Smooth muscle cell (in vitro differentiated cells): ENCODE measurements at regions not wholly inside any gene's neighbourhood (a gene's known extent, or its start where the extent isn't known, plus 50 kb on each side); places are given as distances from the start of the nearest gene placed in this dataset.

Experiments used
- DNase-seq: peaks from one replicate; lab custom pipeline; 2025; ENCODE audit not compliant: unreplicated experiment; lab: John Stamatoyannopoulos, UW
- H2AFZ ChIP-seq: fragments of 200-600 bp; sonication (generic); 2 replicates; pipeline ENCODE4 v1.6.0; 2016; ENCODE audit warnings: antibody characterized with exemption, low read depth, mild to moderate bottlenecking
- H3F3A ChIP-seq: fragments of 200-600 bp; sonication (generic); 2 replicates; pipeline ENCODE4 v1.6.0; 2017; ENCODE audit warnings: antibody characterized with exemption, low read depth
- H3K27ac ChIP-seq: fragments of 200-600 bp; sonication (generic); 2 replicates; pipeline ENCODE4 v1.5.1; 2016; ENCODE audit warnings: low read depth, mild to moderate bottlenecking
- H3K27me3 ChIP-seq: fragments of 200-600 bp; sonication (generic); 2 replicates; pipeline ENCODE4 v1.6.1; 2016; ENCODE audit warnings: low read depth, mild to moderate bottlenecking
- H3K36me3 ChIP-seq: fragments of 200-600 bp; sonication (generic); 2 replicates; pipeline ENCODE4 v1.5.1; 2016; ENCODE audit warnings: low read depth
- H3K4me1 ChIP-seq: fragments of 200-600 bp; sonication (generic); 2 replicates; pipeline ENCODE4 v1.5.1; 2016; ENCODE audit warnings: low read depth
- H3K4me2 ChIP-seq: fragments of 200-600 bp; sonication (generic); 2 replicates; pipeline ENCODE4 v1.6.0; 2016; ENCODE audit warnings: mild to moderate bottlenecking
- H3K4me3 ChIP-seq: fragments of 200-600 bp; sonication (generic); 2 replicates; pipeline ENCODE4 v1.5.1; 2016; ENCODE audit warnings: mild to moderate bottlenecking
- H3K79me2 ChIP-seq: fragments of 200-600 bp; sonication (generic); 2 replicates; pipeline ENCODE4 v1.6.0; 2016; ENCODE audit warnings: low read depth, mild to moderate bottlenecking
- H3K9ac ChIP-seq: fragments of 200-600 bp; sonication (generic); 2 replicates; pipeline ENCODE4 v1.6.0; 2016; ENCODE audit warnings: low read depth
- H3K9me3 ChIP-seq: fragments of 200-600 bp; sonication (generic); replicated peaks from 2 replicates; pipeline ENCODE4 v1.5.1; 2016; ENCODE audit warnings: low read depth
- H4K20me1 ChIP-seq: fragments of 200-600 bp; sonication (generic); 2 replicates; pipeline ENCODE4 v1.6.0; 2016; ENCODE audit warnings: low read depth
- WGBS: methylation state at CpG from one replicate; pipeline ENCODE4 v1.1.7; 2016; ENCODE audit warnings: low lambda C conversion rate; 5-methylcytosine and 5-hydroxymethylcytosine counted together
- TF ChIP-seq, protein P1 (sequence below): fragments of 200-600 bp; sonication (generic); IDR thresholded peaks from 2 replicates; pipeline ENCODE4 v1.5.1; 2017; ENCODE audit warnings: borderline replicate concordance, mild to moderate bottlenecking, antibody characterized with exemption; ENCODE audit not compliant: insufficient read depth, poor library complexity, severe bottlenecking

DNA sequence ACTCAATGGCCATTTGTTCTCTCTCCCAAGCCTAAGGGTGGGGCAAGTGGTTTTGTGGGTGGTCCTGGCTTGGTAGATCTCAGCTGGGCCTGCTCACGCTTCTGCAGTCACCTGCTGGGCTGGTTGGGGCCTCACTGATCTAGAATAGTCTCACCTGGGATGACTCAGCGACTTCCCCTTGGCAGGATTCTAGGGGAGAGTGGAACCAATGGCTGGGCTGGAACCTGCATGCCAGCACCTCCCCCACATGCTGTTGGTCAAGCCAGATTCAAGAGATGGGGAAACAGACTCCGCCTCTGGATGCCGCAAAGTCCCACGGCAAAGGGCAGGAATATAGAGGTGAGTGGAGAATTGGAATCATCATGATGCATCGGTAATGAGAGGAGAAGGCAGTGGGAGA lies 292.9 kb upstream of the NPVF start:
- Histone ChIP-seq H3K36me3 (no peaks in the 10 kb centered on the region), H3K27me3 (peaks cover 20% of the 10 kb centered on the region), H3K9me3 (no peaks in the 10 kb centered on the region), H4K20me1 (no peaks in the 10 kb centered on the region), H3K9ac (no peak overlapping the region), H3K27ac (no peak overlapping the region), H3K79me2 (no peaks in the 10 kb centered on the region), H3K4me2 (no peak overlapping the region), H2AFZ (no peak overlapping the region), H3K4me1 (no peaks in the 10 kb centered on the region), H3K4me3 (no peak overlapping the region), H3F3A (no peaks in the 10 kb centered on the region)
- TF ChIP-seq, protein P1, sequence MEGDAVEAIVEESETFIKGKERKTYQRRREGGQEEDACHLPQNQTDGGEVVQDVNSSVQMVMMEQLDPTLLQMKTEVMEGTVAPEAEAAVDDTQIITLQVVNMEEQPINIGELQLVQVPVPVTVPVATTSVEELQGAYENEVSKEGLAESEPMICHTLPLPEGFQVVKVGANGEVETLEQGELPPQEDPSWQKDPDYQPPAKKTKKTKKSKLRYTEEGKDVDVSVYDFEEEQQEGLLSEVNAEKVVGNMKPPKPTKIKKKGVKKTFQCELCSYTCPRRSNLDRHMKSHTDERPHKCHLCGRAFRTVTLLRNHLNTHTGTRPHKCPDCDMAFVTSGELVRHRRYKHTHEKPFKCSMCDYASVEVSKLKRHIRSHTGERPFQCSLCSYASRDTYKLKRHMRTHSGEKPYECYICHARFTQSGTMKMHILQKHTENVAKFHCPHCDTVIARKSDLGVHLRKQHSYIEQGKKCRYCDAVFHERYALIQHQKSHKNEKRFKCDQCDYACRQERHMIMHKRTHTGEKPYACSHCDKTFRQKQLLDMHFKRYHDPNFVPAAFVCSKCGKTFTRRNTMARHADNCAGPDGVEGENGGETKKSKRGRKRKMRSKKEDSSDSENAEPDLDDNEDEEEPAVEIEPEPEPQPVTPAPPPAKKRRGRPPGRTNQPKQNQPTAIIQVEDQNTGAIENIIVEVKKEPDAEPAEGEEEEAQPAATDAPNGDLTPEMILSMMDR: no peak
- DNase-seq: no peak
- WGBS: 92% methylated on average over 6 of the region's 6 CpGs

DNA sequence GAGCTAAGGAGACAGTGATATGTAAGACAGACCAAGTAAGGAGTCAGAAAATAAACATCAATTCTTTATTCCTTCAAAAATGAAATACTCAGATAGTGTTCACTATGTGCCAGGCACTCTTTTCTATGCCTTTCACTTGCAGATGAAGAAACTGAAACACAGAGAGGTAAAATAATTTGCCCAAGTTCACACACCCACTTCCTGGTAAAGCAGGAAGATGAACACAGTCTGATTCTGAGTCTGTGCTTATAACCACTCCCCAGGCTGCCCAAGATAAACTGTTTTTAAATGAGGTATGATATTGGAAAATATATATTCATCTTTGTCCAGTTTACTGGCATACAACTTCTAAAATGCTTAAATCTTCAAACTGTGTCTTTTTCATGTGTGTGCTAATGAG lies 294.4 kb upstream of the NPVF start:
- Histone ChIP-seq H4K20me1 (no peaks in the 10 kb centered on the region), H3K9ac (no peak overlapping the region), H2AFZ (no peak overlapping the region), H3K36me3 (no peaks in the 10 kb centered on the region), H3K4me2 (no peak overlapping the region), H3K79me2 (no peaks in the 10 kb centered on the region), H3K4me1 (no peaks in the 10 kb centered on the region), H3K9me3 (no peaks in the 10 kb centered on the region), H3F3A (no peaks in the 10 kb centered on the region), H3K27ac (no peak overlapping the region), H3K4me3 (no peak overlapping the region), H3K27me3 (peaks cover 27% of the 10 kb centered on the region)
- TF ChIP-seq, protein P1: no peak
- no peak for DNase-seq

DNA sequence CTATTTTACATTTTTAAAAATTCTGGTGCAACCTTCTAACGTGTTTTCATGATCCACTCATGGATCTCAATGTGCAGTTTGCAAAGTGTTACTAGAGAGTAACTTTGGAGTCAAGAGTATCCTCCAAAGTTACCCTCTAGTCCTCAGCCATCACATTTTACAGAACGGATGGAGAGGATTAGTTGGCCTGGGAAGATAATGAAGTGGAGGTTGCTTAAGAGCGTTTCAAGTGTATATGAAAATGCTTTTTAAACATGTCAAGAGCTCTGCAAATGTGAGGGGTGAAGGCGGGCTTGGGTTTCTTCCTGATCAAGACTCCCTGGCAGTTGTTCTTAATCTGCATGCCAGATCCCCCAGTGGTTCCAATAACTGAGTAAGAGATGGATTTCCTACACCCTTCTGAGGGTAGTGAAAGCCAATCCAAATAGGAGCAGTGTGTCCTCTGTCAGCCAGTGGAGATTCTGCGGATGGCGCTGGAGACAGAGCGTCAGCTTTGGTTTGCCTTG lies 299.4 kb upstream of the NPVF start:
- H3K36me3 ChIP-seq: no peaks in the 10 kb centered on the region

DNA sequence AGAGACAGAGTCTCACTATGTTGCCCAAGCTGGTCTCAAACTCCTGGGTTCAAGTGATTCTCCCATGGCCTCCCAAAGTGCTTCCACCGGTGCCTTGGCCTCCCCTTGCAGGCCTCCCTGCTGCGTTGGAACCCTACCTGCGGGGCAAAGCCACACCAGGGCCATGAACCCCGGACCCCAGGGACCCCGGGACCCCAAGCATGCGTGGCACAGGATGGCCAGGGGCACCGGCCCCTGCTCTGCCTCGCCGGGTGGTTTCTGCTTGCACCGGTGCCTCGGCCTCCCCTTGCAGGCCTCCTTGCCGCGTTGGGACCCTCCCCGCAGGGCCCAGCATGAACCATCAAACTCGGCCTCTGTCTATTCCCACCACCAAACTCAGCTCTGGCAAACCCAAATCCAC lies 301.0 kb upstream of the NPVF start:
- H3K9me3 ChIP-seq: no peaks in the 10 kb centered on the region
- no peak for DNase-seq
- H3K27ac ChIP-seq: no peak overlapping the region
- no peaks in the 10 kb centered on the region for H3F3A ChIP-seq
- WGBS: 87% methylated on average over 15 of the region's 15 CpGs
- no peak overlapping the region for H3K9ac ChIP-seq
- TF ChIP-seq, protein P1: no peak
- no peaks in the 10 kb centered on the region for H3K4me1 ChIP-seq
- H2AFZ ChIP-seq: no peak overlapping the region
- H3K36me3 ChIP-seq: no peaks in the 10 kb centered on the region
- no peaks in the 10 kb centered on the region for H3K79me2 ChIP-seq
- no peaks in the 10 kb centered on the region for H4K20me1 ChIP-seq
- H3K4me2 ChIP-seq: no peak overlapping the region
- H3K4me3 ChIP-seq: no peak overlapping the region
- H3K27me3 ChIP-seq: peaks cover 30% of the 10 kb centered on the region

More for the DNA sequence above, 299.4 kb upstream of the NPVF start:
- Histone ChIP-seq H3K4me3 (no peak overlapping the region), H3K9ac (no peak overlapping the region), H3K27ac (no peak overlapping the region), H3K9me3 (no peaks in the 10 kb centered on the region), H3K4me2 (no peak overlapping the region), H3K4me1 (no peaks in the 10 kb centered on the region), H3K79me2 (no peaks in the 10 kb centered on the region), H2AFZ (no peak overlapping the region), H3K27me3 (peaks cover 32% of the 10 kb centered on the region), H4K20me1 (no peaks in the 10 kb centered on the region), H3F3A (no peaks in the 10 kb centered on the region)
- no peak for DNase-seq
- TF ChIP-seq, protein P1: no peak
- 87% methylated on average over 7 of the region's 7 CpGs for WGBS
